T-helper 2 cell treated with Interferon-gamma antibody and Interleukin-4, amounts not matched to agents 5 μg/mL and 100 μg/mL, for 36 hours (primary cell): ENCODE measurements at regions not wholly inside any gene's neighbourhood (a gene's known extent, or its start where the extent isn't known, plus 50 kb on each side); places are given as distances from the start of the nearest gene placed in this dataset.

Experiments used
- DNase-seq: peaks from one replicate; pipeline ENCODE4 v3.0.0; 2021; ENCODE audit warnings: low spot score
- H3K27ac Mint-ChIP-seq: one replicate; pipeline ENCODE4 v1.8.0; 2021; ENCODE audit warnings: mild to moderate bottlenecking, mixed read lengths
- H3K27me3 Mint-ChIP-seq: one replicate; pipeline ENCODE4 v1.8.0; 2021; ENCODE audit warnings: low read depth, mixed read lengths
- H3K36me3 Mint-ChIP-seq: one replicate; pipeline ENCODE4 v1.8.0; 2021; ENCODE audit warnings: low read depth, mixed read lengths
- H3K4me1 Mint-ChIP-seq: one replicate; pipeline ENCODE4 v1.8.0; 2021; ENCODE audit warnings: low read depth, mixed read lengths
- H3K4me3 Mint-ChIP-seq: one replicate; pipeline ENCODE4 v1.8.0; 2022; ENCODE audit warnings: mild to moderate bottlenecking, moderate library complexity, mixed read lengths
- H3K9me3 Mint-ChIP-seq: one replicate; pipeline ENCODE4 v1.8.0; 2021; ENCODE audit warnings: mixed read lengths

GRCh38 chr4:152155070-152155469 lies 380.8 kb downstream of the FBXW7 start:
- no peaks in the 10 kb centered on the region for H3K36me3 Mint-ChIP-seq
- peaks cover 6% of the 10 kb centered on the region for H3K27me3 Mint-ChIP-seq
- no peak overlapping the region for H3K4me3 Mint-ChIP-seq
- peaks cover 10% of the 10 kb centered on the region for H3K4me1 Mint-ChIP-seq
- H3K9me3 Mint-ChIP-seq, result no peaks in the 10 kb centered on the region
- H3K27ac Mint-ChIP-seq, result no peak overlapping the region
- DNase-seq, result no peak

- H3K4me1 Mint-ChIP-seq, result peaks cover 10% of the 10 kb centered on the region
- H3K27ac Mint-ChIP-seq, result no peak overlapping the region
Measured at GRCh38 chr4:152154433-152154832, 381.5 kb downstream of the FBXW7 start.

GRCh38 chr4:152153476-152154270 lies 382.2 kb downstream of the FBXW7 start:
- H3K9me3 Mint-ChIP-seq, result no peaks in the 10 kb centered on the region
- no peaks in the 10 kb centered on the region for H3K36me3 Mint-ChIP-seq
- DNase-seq, result no peak
- H3K4me3 Mint-ChIP-seq, result no peak overlapping the region
- H3K27ac Mint-ChIP-seq, result no peak overlapping the region
- peaks cover 10% of the 10 kb centered on the region for H3K4me1 Mint-ChIP-seq
- H3K27me3 Mint-ChIP-seq, result peaks cover 6% of the 10 kb centered on the region

More at GRCh38 chr4:152154433-152154832, 381.5 kb downstream of the FBXW7 start:
- no peaks in the 10 kb centered on the region for H3K9me3 Mint-ChIP-seq
- no peak for DNase-seq
- no peaks in the 10 kb centered on the region for H3K36me3 Mint-ChIP-seq
- peaks cover 6% of the 10 kb centered on the region for H3K27me3 Mint-ChIP-seq
- no peak overlapping the region for H3K4me3 Mint-ChIP-seq

GRCh38 chr4:152150214-152150613 lies 385.7 kb downstream of the FBXW7 start:
- Mint-ChIP-seq H3K27ac (no peak overlapping the region), H3K4me1 (peaks cover 10% of the 10 kb centered on the region)

GRCh38 chr4:152149745-152150144 lies 386.1 kb downstream of the FBXW7 start:
- peaks cover 6% of the 10 kb centered on the region for H3K4me1 Mint-ChIP-seq
- H3K27me3 Mint-ChIP-seq, result peaks cover 6% of the 10 kb centered on the region
- peaks cover 8% of the 10 kb centered on the region for H3K36me3 Mint-ChIP-seq
- H3K27ac Mint-ChIP-seq, result no peak overlapping the region
- peaks cover 19% of the 10 kb centered on the region for H3K9me3 Mint-ChIP-seq
- DNase-seq, result no peak
- no peak overlapping the region for H3K4me3 Mint-ChIP-seq

More at GRCh38 chr4:152150214-152150613, 385.7 kb downstream of the FBXW7 start:
- no peak for DNase-seq
- H3K36me3 Mint-ChIP-seq, result peaks cover 8% of the 10 kb centered on the region
- peaks cover 6% of the 10 kb centered on the region for H3K27me3 Mint-ChIP-seq
- H3K9me3 Mint-ChIP-seq, result peaks cover 16% of the 10 kb centered on the region
- no peak overlapping the region for H3K4me3 Mint-ChIP-seq

- no peak for DNase-seq
- Mint-ChIP-seq H3K4me3 (no peak overlapping the region), H3K27me3 (peaks cover 3% of the 10 kb centered on the region), H3K27ac (no peak overlapping the region), H3K9me3 (peaks cover 33% of the 10 kb centered on the region), H3K36me3 (peaks cover 11% of the 10 kb centered on the region), H3K4me1 (no peaks in the 10 kb centered on the region)
Measured at GRCh38 chr4:152148057-152148456, 387.2 kb upstream of the GATB start.

- DNase-seq, result no peak
- no peak overlapping the region for H3K27ac Mint-ChIP-seq
- H3K4me3 Mint-ChIP-seq, result no peak overlapping the region
- no peaks in the 10 kb centered on the region for H3K27me3 Mint-ChIP-seq
- H3K9me3 Mint-ChIP-seq, result peaks cover 33% of the 10 kb centered on the region
- H3K36me3 Mint-ChIP-seq, result peaks cover 11% of the 10 kb centered on the region
- peaks cover 4% of the 10 kb centered on the region for H3K4me1 Mint-ChIP-seq
Measured at GRCh38 chr4:152146244-152146643, 385.4 kb upstream of the GATB start.

- peaks cover 11% of the 10 kb centered on the region for H3K36me3 Mint-ChIP-seq
- H3K4me1 Mint-ChIP-seq, result peaks cover 5% of the 10 kb centered on the region
- DNase-seq, result no peak
- H3K27me3 Mint-ChIP-seq, result no peaks in the 10 kb centered on the region
- no peak overlapping the region for H3K4me3 Mint-ChIP-seq
- H3K27ac Mint-ChIP-seq, result no peak overlapping the region
- peaks cover 39% of the 10 kb centered on the region for H3K9me3 Mint-ChIP-seq
Measured at GRCh38 chr4:152143806-152144205, 383.0 kb upstream of the GATB start.

- no peaks in the 10 kb centered on the region for H3K27me3 Mint-ChIP-seq
- H3K4me1 Mint-ChIP-seq, result peaks cover 22% of the 10 kb centered on the region
- H3K36me3 Mint-ChIP-seq, result no peaks in the 10 kb centered on the region
- peak overlapping the region; percentile 18 for H3K4me3 Mint-ChIP-seq
- H3K27ac Mint-ChIP-seq, result no peak overlapping the region
- no peak for DNase-seq
- peaks cover 10% of the 10 kb centered on the region for H3K9me3 Mint-ChIP-seq
Measured at GRCh38 chr4:152138451-152138850, 377.6 kb upstream of the GATB start.

- Mint-ChIP-seq H3K4me1 (peaks cover 20% of the 10 kb centered on the region), H3K4me3 (no peak overlapping the region), H3K27ac (no peak overlapping the region), H3K36me3 (peaks cover 6% of the 10 kb centered on the region), H3K27me3 (no peaks in the 10 kb centered on the region), H3K9me3 (peaks cover 13% of the 10 kb centered on the region)
- DNase-seq, result no peak
Measured at GRCh38 chr4:152132776-152133175, 372.0 kb upstream of the GATB start.

GRCh38 chr4:152128356-152128755 lies 367.5 kb upstream of the GATB start:
- peaks cover 52% of the 10 kb centered on the region for H3K9me3 Mint-ChIP-seq
- no peak for DNase-seq
- peaks cover 13% of the 10 kb centered on the region for H3K27me3 Mint-ChIP-seq
- H3K27ac Mint-ChIP-seq, result no peak overlapping the region
- H3K4me1 Mint-ChIP-seq, result peaks cover 16% of the 10 kb centered on the region
- peaks cover 14% of the 10 kb centered on the region for H3K36me3 Mint-ChIP-seq
- no peak overlapping the region for H3K4me3 Mint-ChIP-seq

GRCh38 chr4:152126238-152126637 lies 365.4 kb upstream of the GATB start:
- H3K9me3 Mint-ChIP-seq, result peaks cover 53% of the 10 kb centered on the region
- peaks cover 11% of the 10 kb centered on the region for H3K4me1 Mint-ChIP-seq
- no peak overlapping the region for H3K4me3 Mint-ChIP-seq
- no peak for DNase-seq
- H3K27me3 Mint-ChIP-seq, result peaks cover 16% of the 10 kb centered on the region
- H3K27ac Mint-ChIP-seq, result no peak overlapping the region
- H3K36me3 Mint-ChIP-seq, result peaks cover 17% of the 10 kb centered on the region

- DNase-seq, result no peak
- Mint-ChIP-seq H3K4me1 (peaks cover 23% of the 10 kb centered on the region), H3K27ac (no peak overlapping the region), H3K27me3 (peaks cover 12% of the 10 kb centered on the region), H3K36me3 (peaks cover 17% of the 10 kb centered on the region), H3K9me3 (peaks cover 24% of the 10 kb centered on the region), H3K4me3 (no peak overlapping the region)
Measured at GRCh38 chr4:152118819-152119553, 358.2 kb upstream of the GATB start.

- Mint-ChIP-seq H3K27me3 (peaks cover 5% of the 10 kb centered on the region), H3K4me1 (peaks cover 26% of the 10 kb centered on the region), H3K36me3 (peaks cover 17% of the 10 kb centered on the region), H3K9me3 (peaks cover 16% of the 10 kb centered on the region), H3K27ac (no peak overlapping the region), H3K4me3 (no peak overlapping the region)
- no peak for DNase-seq
Measured at GRCh38 chr4:152117933-152118507, 357.2 kb upstream of the GATB start.
